Coronary artery (tissue), 2 donors: ENCODE measurements at regions not wholly inside any gene's neighbourhood (a gene's known extent, or its start where the extent isn't known, plus 50 kb on each side); places are given as distances from the start of the nearest gene placed in this dataset.

Experiments
- DNase-seq: peaks from one replicate; pipeline ENCODE4 v3.0.0-alpha.2; 2017; ENCODE audit warnings: low spot score
- H3K27ac ChIP-seq, 2 donors: fragments of 200-600 bp; sonication (generic); one replicate each; pipeline ENCODE4 v1.5.1; 2016 to 2019
- H3K4me3 ChIP-seq: fragments of 200-600 bp; sonication (generic); 2 replicates; pipeline ENCODE4 v1.5.1; 2016; ENCODE audit warnings: mild to moderate bottlenecking, moderate library complexity
- TF ChIP-seq, protein P1 (sequence below): fragments of 200-600 bp; sonication (generic); IDR thresholded peaks from one replicate; pipeline ENCODE4 v1.5.1; 2019; ENCODE audit warnings: antibody characterized with exemption

DNA sequence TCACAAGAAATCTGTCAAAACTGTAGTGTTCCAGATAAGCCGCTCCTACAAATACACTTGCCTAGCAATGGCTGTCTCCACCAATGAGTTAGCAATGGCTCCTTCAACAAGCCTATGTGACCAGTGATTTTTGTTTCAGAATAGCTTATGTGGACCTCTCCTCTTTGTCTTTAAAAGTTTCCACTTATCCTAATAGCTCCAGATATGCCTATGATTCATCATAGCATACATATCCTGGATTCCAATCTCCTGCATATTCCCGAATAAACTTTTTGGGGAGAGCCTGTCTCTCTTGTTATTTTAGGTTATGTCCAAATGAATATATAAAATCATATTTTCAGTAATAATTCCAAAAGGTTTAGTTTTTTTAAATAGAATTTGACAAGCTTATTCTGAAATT, 510.6 kb downstream of the ARL4A start:
- Histone ChIP-seq H3K27ac (no peak overlapping the region), H3K4me3 (no peak overlapping the region)
- no peak for DNase-seq
- TF ChIP-seq, protein P1, sequence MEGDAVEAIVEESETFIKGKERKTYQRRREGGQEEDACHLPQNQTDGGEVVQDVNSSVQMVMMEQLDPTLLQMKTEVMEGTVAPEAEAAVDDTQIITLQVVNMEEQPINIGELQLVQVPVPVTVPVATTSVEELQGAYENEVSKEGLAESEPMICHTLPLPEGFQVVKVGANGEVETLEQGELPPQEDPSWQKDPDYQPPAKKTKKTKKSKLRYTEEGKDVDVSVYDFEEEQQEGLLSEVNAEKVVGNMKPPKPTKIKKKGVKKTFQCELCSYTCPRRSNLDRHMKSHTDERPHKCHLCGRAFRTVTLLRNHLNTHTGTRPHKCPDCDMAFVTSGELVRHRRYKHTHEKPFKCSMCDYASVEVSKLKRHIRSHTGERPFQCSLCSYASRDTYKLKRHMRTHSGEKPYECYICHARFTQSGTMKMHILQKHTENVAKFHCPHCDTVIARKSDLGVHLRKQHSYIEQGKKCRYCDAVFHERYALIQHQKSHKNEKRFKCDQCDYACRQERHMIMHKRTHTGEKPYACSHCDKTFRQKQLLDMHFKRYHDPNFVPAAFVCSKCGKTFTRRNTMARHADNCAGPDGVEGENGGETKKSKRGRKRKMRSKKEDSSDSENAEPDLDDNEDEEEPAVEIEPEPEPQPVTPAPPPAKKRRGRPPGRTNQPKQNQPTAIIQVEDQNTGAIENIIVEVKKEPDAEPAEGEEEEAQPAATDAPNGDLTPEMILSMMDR: no peak

- Histone ChIP-seq H3K27ac (no peak overlapping the region), H3K4me3 (no peak overlapping the region)
- TF ChIP-seq, protein P1: no peak
- no peak for DNase-seq
Observed at GRCh38 chr7:13198727-13199126, 511.3 kb downstream of the ARL4A start.

- DNase-seq: no peak
- H3K27ac ChIP-seq: no peak overlapping the region
- H3K4me3 ChIP-seq: no peak overlapping the region
- TF ChIP-seq, protein P1: no peak
Observed at GRCh38 chr7:13201628-13202027, 514.2 kb downstream of the ARL4A start.

GRCh38 chr7:13217768-13218167, 530.3 kb downstream of the ARL4A start:
- no peak overlapping the region for H3K4me3 ChIP-seq
- DNase-seq: no peak
- TF ChIP-seq, protein P1: no peak
- H3K27ac ChIP-seq: no peak overlapping the region

DNA sequence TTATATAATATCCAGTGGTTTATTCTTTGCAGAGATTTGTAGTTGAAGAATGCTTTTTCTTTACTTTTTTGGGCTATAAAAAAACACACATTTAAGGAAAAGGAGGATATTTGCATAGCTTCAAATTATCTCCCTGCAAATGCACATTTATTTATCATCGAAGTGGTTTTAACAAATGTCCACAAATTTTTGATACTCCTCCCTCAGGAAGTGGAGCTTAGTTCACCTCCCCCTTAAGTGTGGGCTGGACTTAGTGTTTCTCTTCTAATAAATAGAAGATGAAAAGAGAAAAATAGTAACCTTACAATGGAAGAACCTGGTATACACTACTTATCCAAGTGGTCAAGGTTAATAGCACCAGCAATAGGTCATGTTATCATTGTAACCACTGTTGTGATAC, 537.6 kb downstream of the ARL4A start:
- no peak for DNase-seq
- TF ChIP-seq, protein P1: no peak
- no peak overlapping the region for H3K27ac ChIP-seq
- H3K4me3 ChIP-seq: no peak overlapping the region

GRCh38 chr7:13226385-13226784, 539.0 kb downstream of the ARL4A start:
- no peak for DNase-seq
- Histone ChIP-seq H3K4me3 (no peak overlapping the region), H3K27ac (no peak overlapping the region)
- TF ChIP-seq, protein P1: no peak

DNA sequence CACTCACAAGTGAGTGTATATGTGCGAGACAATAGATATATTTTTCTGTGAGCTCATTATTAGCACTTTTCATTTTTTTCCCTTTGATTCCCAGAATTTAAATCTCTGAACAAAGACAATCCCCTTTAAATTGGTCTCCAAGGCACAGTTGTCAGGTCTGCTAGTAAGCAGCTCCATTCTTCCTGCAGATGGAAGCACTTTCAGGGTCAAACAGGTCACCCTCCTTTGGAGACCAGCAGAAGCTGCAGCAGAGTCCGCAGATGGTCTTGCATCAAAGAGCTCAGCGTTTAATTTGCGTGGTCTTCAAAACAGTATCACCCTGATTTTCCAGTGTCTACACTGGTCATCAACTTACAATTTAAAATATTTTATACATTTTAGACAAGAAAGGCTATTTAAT, 543.8 kb downstream of the ARL4A start:
- H3K27ac ChIP-seq: no peak overlapping the region
- H3K4me3 ChIP-seq: no peak overlapping the region
- no peak for DNase-seq
- TF ChIP-seq, protein P1: no peak
